SHP77 treated with DMSO at 0.1 percent for 48 hours (cell line): ENCODE measurements at regions not wholly inside any gene's neighbourhood (a gene's known extent, or its start where the extent isn't known, plus 50 kb on each side); places are given as distances from the start of the nearest gene placed in this dataset.

Source experiments
- DNase-seq: peaks from one replicate; lab custom pipeline; 2025; lab: John Stamatoyannopoulos, UW

DNA sequence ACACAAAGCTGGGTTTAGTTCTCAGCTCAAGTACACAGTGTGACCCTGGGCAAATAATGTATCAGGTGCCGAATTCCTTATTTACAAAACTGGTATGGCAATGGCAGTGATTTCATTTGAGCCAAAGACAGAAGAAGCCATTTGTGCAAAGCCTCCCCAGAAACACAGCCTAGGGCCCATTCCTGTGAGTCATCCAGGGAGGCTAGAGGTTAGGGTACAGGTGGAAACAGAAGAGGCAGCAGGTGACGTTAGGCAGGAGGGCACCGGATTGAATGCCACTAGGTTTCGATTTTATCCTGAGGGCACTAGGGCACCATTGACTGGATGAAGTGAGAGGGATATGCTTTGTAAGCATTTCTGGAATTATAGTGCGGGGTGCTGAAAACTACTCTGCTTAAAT, 766.9 kb upstream of the NR2F2 start:
- no peak for DNase-seq

DNA sequence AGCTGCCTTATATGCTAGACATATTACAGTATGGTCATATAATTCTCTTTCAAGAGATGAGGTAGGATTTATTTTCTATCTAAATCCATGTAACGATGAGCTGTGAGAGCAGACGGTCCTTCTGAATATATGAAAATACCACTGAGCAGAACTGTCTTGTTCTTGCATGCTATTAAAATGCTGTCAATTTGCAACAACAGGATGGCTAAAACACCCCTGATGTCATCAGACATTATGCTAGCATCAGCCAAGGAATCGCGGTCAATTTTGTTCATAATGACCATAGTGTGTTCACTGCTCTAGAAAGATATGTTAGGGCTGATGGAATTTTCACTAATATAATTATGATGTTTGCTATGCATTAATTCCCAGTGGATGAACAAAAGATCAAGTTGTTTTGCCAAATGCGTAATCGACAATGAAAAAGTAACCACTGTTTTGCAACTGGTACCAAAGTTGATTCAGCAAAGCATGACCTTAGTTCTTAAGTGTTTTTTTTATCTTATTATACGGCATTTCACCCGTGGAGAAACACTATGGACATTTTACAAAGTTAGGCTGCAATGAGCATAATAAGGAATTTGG, 765.4 kb upstream of the NR2F2 start:
- no peak for DNase-seq

DNA sequence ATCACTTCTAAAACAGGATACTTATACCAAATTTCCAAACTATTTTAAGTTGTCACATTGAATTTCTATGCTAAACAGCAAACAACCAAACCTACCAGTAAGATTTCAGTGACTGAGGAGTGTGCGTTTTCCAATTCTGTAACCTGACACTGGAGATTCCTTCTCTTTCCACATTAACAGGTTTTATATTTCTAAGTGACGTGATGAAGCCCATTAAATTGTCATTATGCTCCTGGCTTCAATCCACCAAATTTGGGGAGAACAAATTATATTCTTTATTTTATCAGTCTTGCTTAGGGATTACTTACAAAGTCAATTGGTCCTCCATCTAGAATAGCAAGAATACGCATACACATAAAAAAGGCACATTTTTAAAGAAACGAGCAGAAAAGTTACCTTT, 764.8 kb upstream of the NR2F2 start:
- DNase-seq, result no peak

- no peak for DNase-seq
Observed at GRCh38 chr15:95567686-95568085, 762.8 kb upstream of the NR2F2 start.

GRCh38 chr15:95574053-95574452, 756.4 kb upstream of the NR2F2 start:
- DNase-seq, result no peak

- no peak for DNase-seq
Observed at GRCh38 chr15:95577927-95578326, 752.6 kb upstream of the NR2F2 start.

DNA sequence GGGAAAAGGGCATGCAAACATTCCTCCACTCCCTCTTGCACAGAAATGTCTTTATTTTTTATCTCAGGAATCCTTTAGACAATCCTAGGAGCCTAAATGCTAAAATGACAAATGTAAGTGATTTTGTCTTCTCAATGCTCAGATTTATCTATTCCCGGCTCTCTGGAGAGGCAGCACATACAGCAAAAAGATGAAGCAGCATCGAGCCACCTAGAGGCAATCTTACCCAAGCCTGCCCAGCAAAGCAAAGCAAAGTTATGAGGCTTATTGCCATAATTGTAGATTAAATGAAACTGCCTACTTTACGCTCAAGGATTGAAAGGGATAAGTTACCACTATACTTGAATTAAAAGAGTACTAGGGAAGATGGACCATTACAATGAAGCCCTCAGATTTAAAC, 750.4 kb upstream of the NR2F2 start:
- no peak for DNase-seq

DNA sequence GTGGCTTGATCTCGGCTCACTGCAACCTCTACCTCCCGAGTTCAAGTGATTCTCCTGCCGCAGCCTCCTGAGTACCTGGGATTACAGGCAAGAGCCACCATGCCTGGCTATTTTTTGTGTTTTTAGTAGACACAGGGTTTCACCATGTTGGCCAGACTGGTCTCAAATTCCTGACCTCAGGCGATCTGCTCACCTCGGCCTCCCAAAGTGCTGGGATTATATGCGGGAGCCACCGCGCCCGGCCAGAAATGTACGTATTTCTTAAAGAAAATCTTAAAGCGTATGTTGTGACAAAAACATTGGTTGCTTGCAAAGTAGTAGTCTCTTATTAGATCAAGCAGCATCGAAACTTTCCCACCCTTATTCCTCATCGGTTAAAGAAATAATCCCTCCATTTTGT, 748.9 kb upstream of the NR2F2 start:
- no peak for DNase-seq

- DNase-seq, result no peak
Observed at GRCh38 chr15:95584088-95584487, 746.4 kb upstream of the NR2F2 start.

DNA sequence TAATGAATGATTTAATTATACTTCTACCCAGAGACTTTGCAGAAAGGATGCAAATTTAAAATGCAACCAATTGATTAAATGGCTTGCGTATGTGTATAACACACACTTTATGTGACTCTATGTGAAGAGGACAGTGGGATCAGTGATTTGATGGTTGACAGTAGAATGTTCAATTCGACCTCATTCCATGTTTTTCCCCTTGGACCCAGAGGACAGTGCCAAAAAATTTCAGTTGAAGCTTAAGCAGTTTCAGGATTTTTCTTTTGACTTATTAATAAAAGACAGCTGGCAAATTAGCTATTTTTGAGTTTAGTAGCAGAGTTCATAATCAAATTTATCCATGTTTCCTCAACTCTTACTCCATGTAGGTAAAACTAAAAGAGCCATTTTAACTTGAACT, 742.4 kb upstream of the NR2F2 start:
- no peak for DNase-seq

- no peak for DNase-seq
Observed at GRCh38 chr15:95590533-95591044, 739.9 kb upstream of the NR2F2 start.

GRCh38 chr15:95591270-95591669, 739.2 kb upstream of the NR2F2 start:
- DNase-seq, result no peak

GRCh38 chr15:95591886-95592285, 738.6 kb upstream of the NR2F2 start:
- no peak for DNase-seq

DNA sequence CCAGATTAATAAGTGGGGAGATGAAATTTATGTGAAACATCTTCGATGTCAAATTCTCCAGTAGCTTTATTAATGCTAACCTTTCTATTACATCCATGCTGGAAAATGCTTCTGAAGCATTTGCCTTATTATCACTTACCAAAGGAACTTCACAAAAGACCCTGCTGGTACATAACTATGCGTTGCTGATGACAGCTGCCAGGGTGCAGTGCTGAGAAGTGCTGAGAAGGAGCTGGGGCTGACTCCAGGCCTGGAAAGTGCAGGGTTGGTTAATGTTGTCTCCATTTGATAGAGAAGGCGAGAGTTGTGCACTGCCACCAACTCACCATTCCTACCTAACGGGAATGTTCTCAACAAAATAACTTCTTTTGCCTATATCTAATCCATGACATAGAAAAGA, 736.0 kb upstream of the NR2F2 start:
- no peak for DNase-seq

DNA sequence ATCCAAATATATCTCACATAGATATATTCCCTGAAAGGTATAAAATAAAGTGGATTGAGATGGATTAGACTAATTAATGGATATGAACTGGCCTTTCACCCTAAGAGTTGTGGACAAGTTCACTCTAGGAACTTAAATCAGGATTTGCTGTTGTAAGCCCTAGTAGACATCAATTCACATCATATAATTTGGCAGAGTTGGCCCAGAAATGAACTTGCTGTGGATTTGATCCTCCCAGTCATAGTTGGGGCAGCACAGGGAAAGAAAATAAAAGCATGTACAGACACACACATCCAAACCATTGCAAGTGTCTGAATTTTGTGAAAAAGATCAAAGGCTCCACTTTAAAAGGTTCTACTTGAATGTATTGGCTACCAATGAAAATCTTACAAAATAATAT, 734.7 kb upstream of the NR2F2 start:
- no peak for DNase-seq

GRCh38 chr15:95596496-95596895, 734.0 kb upstream of the NR2F2 start:
- DNase-seq, result no peak

DNA sequence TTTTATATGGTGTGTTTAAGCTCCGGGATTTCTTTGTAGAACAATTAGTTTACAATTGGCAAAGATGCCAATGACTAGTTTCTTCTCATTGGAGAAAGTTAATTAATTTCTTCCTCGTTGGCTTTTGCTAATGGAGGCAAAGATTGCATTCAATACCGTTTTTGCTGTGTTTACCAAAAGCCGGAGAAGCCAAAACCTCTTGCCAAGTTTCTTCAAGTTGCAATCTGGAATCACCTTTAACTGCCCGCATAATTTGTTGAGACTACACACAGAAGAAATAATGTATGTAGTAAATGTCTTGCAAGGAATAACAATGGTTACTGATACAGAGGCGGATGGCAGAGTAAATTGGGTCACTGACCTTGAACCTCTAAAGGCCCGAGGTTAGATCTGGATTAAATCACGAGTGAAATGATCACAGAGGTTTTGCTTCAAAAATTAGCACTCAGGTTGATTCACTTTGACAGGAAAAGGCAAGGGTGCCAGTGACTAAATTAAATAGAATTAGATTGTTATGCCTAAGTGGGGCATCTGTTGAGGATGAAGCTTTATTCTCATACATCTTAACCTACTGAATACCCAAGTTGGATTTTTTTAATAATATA, 732.1 kb upstream of the NR2F2 start:
- no peak for DNase-seq

DNA sequence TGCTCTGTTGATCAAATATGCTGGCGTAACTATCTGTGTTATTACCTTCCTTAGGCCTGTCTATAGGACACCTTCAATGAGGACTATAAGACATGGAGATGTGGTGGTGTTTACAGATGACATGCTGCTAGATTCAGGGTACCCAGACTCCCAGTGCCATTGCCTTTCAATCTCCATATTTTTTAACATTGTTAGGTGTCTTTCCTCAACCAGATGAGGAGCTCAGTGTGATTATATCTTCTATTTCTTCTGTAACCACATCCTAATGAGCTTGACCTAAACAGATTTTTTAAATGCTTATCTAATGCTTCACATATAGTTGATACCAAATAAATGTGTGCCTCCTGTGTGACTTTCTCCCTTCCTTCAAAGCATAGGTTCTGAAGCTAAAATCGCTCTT, 730.1 kb upstream of the NR2F2 start:
- DNase-seq, result no peak

DNA sequence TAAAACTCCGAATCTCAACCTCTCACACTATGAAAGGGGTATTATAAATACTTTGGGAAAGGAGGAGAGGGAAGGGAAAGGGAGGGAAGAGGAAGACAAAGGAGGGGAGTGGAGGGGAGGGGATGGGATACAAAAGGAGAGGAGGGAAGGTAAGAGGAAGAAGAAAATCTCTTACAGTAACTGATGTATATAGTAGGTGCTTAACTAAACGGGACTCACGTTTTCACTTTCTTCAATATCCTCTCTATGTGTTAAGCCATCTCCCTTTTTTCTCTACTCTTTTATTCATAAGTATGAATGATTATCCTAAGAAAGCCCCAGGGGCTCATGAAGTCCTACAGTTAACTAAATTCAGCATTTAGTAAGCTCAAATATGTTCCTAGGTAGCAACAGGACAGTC, 729.6 kb upstream of the NR2F2 start:
- DNase-seq, result no peak

GRCh38 chr15:95601525-95601924, 729.0 kb upstream of the NR2F2 start:
- no peak for DNase-seq

DNA sequence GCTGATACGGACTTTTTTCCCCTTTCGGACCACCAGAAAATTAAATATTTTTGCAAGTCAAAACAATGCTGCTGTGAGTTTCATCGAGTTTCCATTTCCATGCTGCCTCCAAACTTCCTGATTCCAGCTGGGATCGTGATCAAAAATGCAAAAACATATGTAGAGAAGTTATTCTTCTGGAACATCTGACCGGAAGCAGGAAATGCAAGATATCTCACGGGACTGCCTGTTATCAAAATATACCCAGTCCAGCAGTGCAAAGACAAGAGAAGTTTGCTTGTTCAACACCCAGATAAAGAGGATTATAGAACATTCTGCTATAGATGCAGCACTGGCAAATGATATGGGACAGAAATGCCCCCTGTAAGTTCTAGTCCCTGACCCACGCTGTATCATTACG, 726.7 kb upstream of the NR2F2 start:
- DNase-seq, result no peak

- no peak for DNase-seq
Observed at GRCh38 chr15:95604634-95605036, 725.9 kb upstream of the NR2F2 start.

- DNase-seq, result no peak
Observed at GRCh38 chr15:95605098-95605497, 725.4 kb upstream of the NR2F2 start.

- DNase-seq, result no peak
Observed at GRCh38 chr15:95606551-95606950, 723.9 kb upstream of the NR2F2 start.
